ENCODE measurements at regions not wholly inside any gene's neighbourhood (a gene's known extent, or its start where the extent isn't known, plus 50 kb on each side); places are given as distances from the start of the nearest gene placed in this dataset.

DNA sequence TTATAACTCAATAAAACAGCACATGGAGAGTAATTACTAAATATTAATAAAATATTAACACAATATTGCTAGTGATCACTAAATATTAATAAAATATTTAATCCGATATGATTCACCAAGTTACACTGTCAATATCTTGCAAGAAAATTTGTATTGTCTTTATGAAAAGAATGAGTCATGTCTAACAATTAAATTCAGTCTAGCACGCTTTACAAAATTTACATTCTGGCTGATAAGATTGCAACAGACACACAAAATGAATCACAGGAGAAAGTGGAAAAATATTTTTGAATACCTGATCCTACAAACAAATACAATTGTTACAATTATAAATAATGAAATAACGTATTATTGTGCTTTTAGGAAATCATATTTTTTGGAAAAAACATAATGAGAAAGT is 567.2 kb downstream of the EFNA5 start:
- no peak overlapping the region for H3K27ac ChIP-seq
- DNase-seq (ENCODE audit: low read depth, low spot score): no peak

DNA sequence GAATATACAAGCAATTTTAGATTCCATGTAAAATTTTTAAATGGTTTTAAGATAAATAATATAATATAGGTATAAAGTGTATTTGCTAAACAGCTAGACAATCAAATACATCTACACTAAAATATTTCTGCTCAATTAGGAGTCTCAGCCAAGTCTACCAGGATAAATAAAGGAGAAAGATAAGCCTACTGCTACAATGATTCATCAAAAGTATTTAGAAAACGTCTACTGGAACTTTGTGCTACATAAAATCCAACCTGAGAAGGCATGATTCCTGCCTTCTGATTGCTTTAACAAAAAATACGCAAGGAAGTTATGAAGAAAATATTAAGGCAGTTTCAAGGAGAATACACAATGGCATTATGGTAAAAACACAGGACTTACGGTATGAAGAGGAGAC is 570.6 kb downstream of the EFNA5 start:
- no peak overlapping the region for H3K27ac ChIP-seq
- no peak for DNase-seq (ENCODE audit: low read depth, low spot score)

DNA sequence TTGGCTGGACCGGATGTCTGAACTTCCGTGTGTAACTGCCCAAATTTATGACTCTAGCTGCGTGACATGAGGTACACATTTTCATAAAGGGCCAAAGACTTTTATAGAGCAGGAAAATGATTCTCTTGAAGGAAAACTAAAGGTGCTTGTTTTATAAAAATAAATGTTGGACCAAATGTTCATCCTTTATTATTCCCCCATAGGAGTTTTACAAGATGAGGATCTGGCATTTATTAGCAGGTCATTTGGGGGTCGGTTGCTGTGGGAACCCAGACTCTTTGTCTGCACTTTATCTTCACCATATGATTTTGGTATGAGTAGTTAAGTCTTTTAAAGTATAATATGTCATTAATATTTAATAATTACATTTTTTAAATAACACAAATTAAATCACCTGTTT is 571.2 kb downstream of the EFNA5 start:
- no peak for DNase-seq (ENCODE audit: low read depth, low spot score)
- H3K27ac ChIP-seq: no peak overlapping the region

DNA sequence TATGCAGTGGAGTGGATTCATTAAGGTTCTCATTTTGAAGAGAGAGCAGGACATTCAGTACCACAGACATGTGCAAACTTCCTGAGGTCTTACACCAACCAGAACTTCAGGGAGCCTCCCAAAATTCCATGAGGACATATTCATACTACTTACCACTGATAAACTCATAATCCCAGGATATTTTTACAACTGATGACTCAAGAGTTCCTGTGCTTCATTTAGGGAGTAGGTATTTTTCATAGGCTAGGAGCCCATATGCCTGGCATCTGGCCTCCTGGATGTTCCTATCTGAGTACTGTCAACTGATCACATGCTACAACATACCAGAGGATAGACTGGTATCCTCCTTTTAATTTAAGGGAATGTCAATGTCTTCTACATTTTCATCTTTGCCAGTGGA is 578.0 kb downstream of the EFNA5 start:
- H3K27ac ChIP-seq: peak overlapping the region; percentile 35
- no peak for DNase-seq (ENCODE audit: low read depth, low spot score)

DNA sequence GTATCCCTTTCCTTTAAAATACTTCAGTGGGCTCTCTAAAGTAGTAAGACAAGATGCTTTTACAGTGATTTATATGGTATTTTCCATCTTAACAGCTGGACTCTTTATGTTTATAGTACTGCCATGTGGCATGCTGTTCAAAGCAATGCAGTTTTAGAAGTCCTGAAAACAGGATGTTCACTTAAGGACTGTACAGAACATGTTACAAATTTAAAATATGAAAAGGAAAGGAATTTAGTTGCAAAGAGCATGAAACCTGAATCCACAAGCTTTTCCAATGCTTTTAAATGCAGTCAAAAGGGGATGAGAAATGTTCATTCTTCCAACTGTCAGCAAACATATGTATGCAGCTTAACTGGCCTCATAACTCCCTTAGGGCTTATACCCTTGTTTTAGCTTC is 580.2 kb downstream of the EFNA5 start:
- no peak for DNase-seq (ENCODE audit: low read depth, low spot score)
- H3K27ac ChIP-seq: no peak overlapping the region

DNA sequence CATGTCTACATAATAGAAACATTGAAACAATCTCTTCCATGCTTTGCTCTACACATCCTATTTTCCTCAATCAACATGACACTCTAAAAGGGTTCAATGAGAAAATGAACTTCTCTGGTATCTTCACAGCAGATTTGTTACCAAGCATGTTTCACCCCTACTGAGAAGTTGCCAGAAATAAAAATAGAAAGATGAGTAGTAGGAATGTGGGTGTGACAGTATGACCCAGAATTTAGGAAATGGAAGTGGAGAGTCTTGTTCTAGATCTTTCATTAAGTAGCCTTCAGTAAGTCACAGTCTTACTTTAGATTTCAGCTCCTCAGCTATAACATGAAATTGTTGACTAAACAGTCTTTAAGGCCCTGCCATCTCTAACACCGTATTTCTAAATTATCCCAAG is 581.8 kb downstream of the EFNA5 start:
- no peak for DNase-seq (ENCODE audit: low read depth, low spot score)

DNA sequence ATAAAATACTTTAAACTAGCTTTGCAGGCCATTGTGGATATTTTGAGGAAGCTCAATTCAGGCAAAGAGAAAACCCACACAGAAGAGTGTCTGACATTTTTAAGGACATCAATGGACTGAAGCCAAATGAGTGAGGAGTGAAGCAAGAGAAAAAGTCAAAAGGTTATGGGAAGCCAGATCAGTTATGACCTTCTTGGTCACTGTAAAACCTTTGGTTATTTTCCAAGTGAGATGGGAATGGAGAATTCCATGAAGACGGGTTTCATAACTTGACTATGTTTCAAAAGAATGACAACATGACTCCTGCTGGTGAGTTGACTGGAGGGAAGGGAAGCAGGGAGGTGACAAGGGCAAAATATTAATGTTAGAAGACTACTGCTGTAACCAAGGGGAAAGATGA is 585.2 kb downstream of the EFNA5 start:
- DNase-seq (ENCODE audit: low read depth, low spot score): no peak
- no peak overlapping the region for H3K27ac ChIP-seq

More for the DNA sequence above, 581.8 kb downstream of the EFNA5 start:
- no peak overlapping the region for H3K27ac ChIP-seq

DNA sequence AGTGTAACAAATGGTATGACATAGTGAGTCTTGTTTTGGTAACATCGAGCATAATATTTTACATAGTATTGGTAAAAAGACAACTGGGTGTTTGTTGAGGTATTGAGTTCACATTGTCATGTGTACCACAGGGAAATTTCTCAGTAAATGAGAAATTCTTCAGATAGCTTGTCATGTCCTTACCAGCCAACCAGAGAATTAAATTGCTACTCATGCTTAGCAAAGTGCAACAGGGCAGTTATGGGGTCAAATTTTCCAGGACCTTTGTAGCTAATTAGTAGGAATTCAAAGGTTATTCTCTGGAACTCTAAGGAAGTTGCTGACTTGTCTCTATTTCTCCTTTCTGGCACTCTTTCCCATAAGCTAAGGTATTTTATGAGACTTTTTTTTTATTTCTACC is 595.7 kb downstream of the EFNA5 start:
- no peak overlapping the region for H3K27ac ChIP-seq
- no peak for DNase-seq (ENCODE audit: low read depth, low spot score)

DNA sequence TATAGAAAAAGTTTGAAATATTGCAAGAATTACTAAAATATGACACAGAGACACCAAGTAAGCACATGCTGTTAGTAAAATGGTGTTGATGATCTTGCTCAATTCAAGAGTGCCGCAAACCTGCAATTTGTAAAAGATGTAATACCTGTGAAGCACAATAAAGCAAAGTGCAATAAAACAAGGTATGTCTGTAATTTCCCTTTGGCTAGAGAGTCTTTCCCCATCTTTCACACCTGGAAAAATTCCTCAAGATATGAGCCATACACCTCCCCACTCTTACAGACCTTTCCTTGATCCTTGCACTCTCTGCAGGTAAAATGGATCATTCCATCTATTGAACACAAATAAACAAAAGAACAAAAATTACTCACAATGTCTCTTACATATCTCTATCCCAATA is 597.8 kb downstream of the EFNA5 start:
- DNase-seq (ENCODE audit: low read depth, low spot score): peak; percentile 22
- peak overlapping the region; percentile 25 for H3K27ac ChIP-seq

DNA sequence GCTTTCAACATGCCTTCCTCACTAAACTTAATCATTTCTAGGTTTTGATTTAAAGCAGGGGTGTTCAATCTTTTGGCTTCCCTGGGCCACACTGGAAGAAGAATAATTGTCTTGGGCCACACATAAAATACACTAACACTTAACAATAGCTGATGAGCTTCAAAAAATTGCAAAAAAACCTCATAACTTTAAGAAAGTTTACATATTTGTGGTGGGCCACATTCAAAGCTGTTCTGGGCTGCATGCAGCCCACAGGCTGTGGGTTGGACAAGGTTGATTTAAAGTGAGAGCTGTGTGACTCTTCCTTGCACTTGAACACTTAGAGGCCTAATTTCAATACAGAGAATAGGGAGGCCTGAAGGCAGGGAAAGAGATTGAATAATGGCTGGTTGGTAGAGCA is 598.3 kb downstream of the EFNA5 start:
- no peak for DNase-seq (ENCODE audit: low read depth, low spot score)
- H3K27ac ChIP-seq: peak overlapping the region; percentile 25

DNA sequence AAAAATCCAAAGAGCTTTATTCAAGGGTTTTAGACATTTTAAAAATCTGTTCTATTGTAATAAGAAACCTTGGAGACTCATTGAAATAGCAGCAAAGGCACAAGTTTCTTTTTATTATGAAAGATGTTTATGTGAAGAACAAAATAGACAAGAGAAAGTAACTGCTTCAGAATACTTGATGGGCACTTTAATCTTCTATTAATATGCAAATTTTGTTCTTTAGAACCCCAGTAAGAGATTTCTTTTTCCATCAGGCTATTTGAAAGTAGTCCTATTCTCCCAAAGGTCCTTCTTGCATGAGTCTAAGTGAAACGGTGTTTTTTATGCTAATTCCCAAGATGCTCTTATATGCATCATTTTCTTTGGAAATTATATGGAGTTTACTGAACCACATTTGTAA is 602.0 kb downstream of the EFNA5 start:
- no peak for DNase-seq (ENCODE audit: low read depth, low spot score)
- no peak overlapping the region for H3K27ac ChIP-seq

DNA sequence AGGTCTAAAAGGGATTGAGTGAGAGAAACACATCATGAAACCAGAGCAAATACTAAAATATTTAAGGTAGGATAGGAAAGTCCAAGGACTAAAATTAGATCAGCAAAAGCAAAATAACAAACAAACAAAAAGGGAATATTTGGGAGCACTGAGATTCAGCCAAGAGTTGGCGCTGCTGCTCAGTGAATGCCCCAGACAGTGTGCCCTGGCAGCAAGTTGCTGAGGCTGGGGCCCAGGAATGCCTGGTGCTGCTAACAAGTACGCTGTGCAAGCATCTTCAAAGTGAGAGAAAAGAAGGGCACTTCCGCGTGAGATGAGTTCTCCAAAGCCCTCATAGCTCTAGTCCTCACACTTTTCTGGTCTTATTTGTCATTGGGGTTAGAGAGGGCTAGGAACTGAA is 603.3 kb downstream of the EFNA5 start:
- DNase-seq (ENCODE audit: low read depth, low spot score): no peak
- no peak overlapping the region for H3K27ac ChIP-seq

DNA sequence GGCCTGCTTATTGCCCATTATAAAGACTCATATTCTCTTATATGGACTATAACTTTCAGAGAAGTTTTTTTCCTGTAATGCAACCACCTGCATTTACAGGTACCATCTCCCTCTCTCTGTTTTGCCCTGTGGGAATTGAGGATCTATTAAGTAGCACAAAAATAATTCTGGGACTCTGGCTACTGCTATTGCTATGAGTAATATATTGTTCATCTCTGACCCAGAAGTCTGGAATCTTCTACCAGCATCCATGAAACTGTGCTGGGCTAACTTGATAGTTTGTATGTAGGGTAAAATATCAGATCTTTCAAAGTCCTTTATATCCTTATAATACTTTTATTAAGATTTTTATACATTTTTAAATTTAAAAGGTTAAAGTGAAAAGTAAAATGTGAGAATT is 607.2 kb downstream of the EFNA5 start:
- H3K27ac ChIP-seq: peak overlapping the region; percentile 50
- DNase-seq (ENCODE audit: low read depth, low spot score): no peak

DNA sequence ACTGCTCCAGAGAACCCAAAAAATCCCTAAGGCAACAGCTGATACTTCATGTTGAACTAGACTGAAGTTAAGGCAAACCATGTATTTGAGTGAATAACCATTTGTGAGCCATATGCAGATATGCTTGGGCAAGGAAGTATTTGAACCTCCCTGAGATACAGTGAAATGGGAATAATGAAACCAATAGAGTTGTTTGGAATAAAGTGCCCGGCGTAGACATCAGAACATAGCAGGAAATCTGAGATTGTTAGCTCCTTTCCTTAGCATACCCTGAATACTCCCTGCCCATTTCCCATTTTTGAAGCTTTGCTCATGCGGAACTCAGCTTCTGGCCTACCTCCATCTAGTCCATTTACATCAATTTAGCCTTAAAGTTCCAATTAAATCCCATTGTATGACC is 611.9 kb downstream of the EFNA5 start:
- peak overlapping the region; percentile 72 for H3K27ac ChIP-seq
- no peak for DNase-seq (ENCODE audit: low read depth, low spot score)

DNA sequence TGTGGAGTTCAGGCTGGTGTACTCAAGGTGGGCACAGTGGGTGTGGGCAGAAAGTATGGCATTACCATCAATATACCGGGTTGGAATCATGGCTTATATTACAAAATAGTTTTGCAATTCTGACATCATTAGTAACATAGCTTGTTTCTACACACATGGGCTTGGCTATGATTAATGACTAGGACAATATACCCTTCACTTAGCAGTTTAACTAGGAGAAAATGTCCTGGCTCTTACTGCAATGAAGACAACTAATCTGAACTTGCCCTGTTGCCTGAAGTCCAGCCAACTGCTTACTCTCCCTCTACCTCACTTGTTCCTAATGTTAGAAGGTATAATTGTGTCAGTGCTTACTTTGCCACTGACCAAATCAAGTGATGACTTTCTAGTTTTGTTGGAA is 612.5 kb downstream of the EFNA5 start:
- peak; percentile 68 for DNase-seq (ENCODE audit: low read depth, low spot score)

DNA sequence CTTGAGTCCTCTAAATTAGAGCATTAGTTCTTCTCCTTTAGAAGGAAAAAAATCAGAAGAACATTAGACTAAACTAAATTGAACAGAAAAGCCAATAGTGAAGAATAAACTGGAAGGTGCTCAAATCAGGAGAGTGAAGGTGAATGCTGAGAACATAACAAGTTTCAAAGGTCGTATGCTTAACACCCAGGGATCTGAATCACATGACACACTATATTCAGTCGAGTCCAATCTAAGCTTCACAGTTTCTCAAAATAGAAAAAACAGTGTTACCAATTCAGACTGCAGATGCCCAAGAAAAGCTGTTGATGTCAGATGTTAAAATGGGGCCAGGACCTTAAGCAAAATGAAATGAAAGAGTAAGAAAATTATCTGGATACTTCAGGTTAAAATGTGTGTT is 614.5 kb downstream of the EFNA5 start:
- no peak overlapping the region for H3K27ac ChIP-seq

More for the DNA sequence above, 612.5 kb downstream of the EFNA5 start:
- peak overlapping the region; percentile 72 for H3K27ac ChIP-seq

DNA sequence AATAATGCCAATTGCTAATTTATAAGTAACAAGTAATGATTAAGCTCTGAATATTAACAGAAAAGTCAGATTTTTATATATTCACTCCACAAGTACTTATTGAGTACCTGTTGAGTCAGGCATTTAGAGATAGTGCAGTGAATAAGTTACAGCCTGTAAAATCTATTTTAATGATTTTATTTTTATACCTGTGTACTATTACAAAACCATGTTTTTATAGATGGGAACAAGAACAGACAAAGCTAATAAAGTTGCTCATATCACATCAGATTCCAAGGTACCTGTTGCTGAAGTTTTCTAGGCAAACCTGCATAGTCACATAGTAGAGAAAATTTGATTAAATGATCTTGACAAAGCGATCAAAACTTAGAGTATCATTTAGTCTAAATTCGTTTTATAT is 623.7 kb downstream of the EFNA5 start:
- H3K27ac ChIP-seq: no peak overlapping the region
- no peak for DNase-seq (ENCODE audit: low read depth, low spot score)

More for the DNA sequence above, 614.5 kb downstream of the EFNA5 start:
- DNase-seq (ENCODE audit: low read depth, low spot score): no peak

DNA sequence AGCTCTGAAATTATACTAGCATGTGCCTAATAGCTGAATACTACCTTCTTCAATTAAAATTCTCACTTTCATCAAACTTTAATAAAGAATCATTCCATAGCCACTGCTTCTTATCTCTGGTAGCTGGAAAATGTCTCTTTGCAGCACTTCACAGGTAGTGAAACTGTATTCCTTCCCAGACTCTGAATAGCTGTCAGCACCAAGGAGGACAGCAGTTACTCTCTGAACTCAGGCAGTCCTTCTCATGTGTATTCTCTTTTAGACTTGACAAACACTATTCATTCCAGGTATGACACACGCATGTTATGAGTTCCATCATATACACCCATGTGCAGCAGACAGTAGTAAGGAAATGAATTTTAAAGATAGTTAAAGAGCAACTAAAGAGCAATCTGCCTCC is 627.1 kb downstream of the EFNA5 start:
- no peak overlapping the region for H3K27ac ChIP-seq
- no peak for DNase-seq (ENCODE audit: low read depth, low spot score)

DNA sequence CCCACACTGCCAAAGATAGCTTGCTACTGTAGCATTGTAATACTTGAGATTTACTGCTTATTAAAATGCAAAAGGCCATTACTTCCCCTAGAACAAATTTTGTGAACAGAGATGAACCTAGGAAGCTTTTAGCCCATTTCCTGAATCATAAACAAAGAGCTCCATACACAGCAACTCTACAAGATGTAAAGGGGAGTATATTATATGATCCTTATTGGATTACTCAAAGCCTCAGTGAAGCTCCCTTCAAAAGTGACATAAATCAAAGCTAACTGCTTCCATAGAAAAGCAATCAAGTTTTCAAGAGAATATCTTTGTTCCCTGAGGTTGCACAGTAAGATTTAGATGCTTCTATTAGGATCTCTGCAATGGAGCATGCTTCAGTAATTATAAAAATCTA is 629.8 kb downstream of the EFNA5 start:
- no peak for DNase-seq (ENCODE audit: low read depth, low spot score)
- H3K27ac ChIP-seq: no peak overlapping the region

DNA sequence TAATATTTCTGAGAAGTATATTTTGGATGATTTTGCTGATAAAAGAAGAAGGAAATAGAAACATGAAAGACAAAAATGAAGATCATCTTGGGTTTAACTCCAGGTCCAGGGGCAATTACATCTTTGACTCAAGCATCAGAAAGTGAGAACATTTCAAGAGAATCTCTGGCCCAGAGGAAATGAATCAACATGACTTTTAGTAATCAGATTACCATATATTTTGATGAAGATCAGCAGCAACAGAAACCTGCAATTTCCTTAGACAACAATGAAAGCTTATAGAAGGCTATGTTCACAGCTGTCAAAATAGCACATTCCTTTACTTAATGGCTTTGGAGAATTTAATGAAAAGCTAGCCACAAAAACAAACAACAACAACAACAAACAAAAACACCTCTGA is 638.1 kb downstream of the EFNA5 start:
- DNase-seq (ENCODE audit: low read depth, low spot score): no peak
- H3K27ac ChIP-seq: no peak overlapping the region

DNA sequence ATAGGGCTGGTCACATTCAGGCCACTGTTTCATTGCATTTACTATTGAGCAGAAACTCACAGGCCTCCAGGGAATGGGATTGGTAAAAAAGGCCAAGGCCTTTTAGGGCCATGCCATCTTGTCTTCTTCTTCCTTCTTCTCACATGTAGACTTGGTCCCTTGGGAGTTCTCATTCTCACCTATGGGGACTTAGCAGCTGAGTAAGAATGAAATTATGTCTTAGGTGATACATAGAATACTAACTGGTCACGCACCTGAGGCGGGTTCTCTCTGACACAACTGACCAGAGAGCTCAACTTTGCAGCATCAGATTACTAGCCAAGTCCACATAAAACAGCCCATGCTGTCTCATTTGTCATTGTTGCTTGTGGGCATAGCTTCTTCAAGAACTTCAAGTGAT is 641.8 kb downstream of the EFNA5 start:
- H3K27ac ChIP-seq: no peak overlapping the region
- DNase-seq (ENCODE audit: low read depth, low spot score): no peak

DNA sequence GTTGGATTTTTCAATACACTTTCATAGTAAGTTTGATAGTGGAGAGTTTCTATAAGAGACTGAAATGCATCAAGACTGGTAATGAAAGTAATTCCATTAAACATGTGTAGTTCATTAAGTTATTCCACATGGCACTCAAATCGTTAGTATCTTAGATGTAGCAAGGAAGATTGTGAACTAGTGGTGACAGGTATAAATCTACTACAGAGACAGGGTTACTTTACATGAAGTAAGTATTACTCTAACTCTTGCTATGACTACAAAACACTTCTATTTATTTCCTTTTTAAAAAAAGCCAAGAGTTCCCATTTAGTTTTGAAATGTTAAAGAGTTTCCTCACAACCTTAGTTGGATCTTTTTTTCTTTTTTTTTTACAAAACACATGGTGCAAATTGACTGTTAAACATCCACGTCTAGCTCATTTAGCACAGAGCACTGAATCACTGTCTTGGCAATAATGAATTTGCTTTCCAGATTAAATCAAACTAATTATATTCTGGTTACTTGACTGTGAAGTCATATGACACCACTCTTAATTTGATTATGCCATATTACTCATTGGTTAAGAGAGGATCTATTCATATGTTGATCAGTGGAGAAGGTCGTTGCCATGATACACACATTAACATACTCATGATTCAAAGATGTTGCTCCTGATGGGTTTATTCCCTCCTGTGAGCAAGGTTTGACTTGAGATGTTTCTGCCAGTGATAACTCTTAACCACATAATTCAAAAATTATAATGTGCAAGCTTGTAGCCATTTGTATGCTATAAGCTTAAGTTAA is 644.8 kb downstream of the EFNA5 start:
- DNase-seq (ENCODE audit: low read depth, low spot score): no peak
- no peak overlapping the region for H3K27ac ChIP-seq
